IMR-90 (cell line): ENCODE measurements at regions not wholly inside any gene's neighbourhood (a gene's known extent, or its start where the extent isn't known, plus 50 kb on each side); places are given as distances from the start of the nearest gene placed in this dataset.

Experiments used
- ATAC-seq: fragments of 200-7000 bp; cut with Tn5 transposase; 2 replicates; pipeline ENCODE4 v1.9.1; 2020; ENCODE audit warnings: low read depth, mild to moderate bottlenecking, moderate library complexity
- BruUV-seq: library from RNA; stranded (reverse); fragments of 400-500 nt; replicated peaks from 2 replicates; lab custom pipeline; 2021; lab: Mats Ljungman, UMichigan
- CTCF ChIA-PET: fragments of 300-600 bp; formaldehyde crosslinking; extraction: SDS; loops from one replicate; lab custom pipeline; 2021; ENCODE audit warnings: antibody characterized with exemption; lab: Yijun Ruan, JAX
- POLR2A ChIA-PET: fragments of 300-600 bp; sonication (Branson Sonifier 250); formaldehyde crosslinking; loops from one replicate; lab custom pipeline; 2022; ENCODE audit warnings: antibody characterized with exemption; ENCODE audit not compliant: unreplicated experiment; lab: Charles Lee
- DNase-seq: peaks from one replicate; pipeline ENCODE4 v3.0.0; 2013
- H2AFZ ChIP-seq: replicated peaks from 2 replicates; pipeline ENCODE3; 2013; ENCODE audit warnings: low read length, mild to moderate bottlenecking; ENCODE audit not compliant: poor library complexity
- H2AK5ac ChIP-seq: 2 replicates; pipeline ENCODE4 v1.6.1; 2013; ENCODE audit warnings: low read depth, low read length, inconsistent platforms
- H2AK9ac ChIP-seq: replicated peaks from 2 replicates; pipeline ENCODE3; 2013; ENCODE audit warnings: mild to moderate bottlenecking, low read depth, low read length, moderate library complexity; ENCODE audit not compliant: poor library complexity
- H2BK120ac ChIP-seq: 2 replicates; pipeline ENCODE4 v1.6.1; 2013; ENCODE audit warnings: low read depth, low read length, inconsistent platforms
- H2BK15ac ChIP-seq: 3 replicates; pipeline ENCODE4 v1.6.1; 2013; ENCODE audit warnings: low read depth, low read length, inconsistent platforms
- H2BK20ac ChIP-seq: 2 replicates; pipeline ENCODE4 v1.6.1; 2013; ENCODE audit warnings: low read depth, mild to moderate bottlenecking, inconsistent platforms, low read length, moderate library complexity
- H2BK5ac ChIP-seq: 2 replicates; pipeline ENCODE4 v1.6.1; 2013; ENCODE audit warnings: mild to moderate bottlenecking, low read depth, low read length, inconsistent platforms; ENCODE audit not compliant: poor library complexity, severe bottlenecking
- H3K14ac ChIP-seq: replicated peaks from 2 replicates; pipeline ENCODE4 v1.6.1; 2013; ENCODE audit warnings: low read depth, low read length, inconsistent platforms
- H3K18ac ChIP-seq: 2 replicates; pipeline ENCODE4 v1.6.1; 2013; ENCODE audit warnings: low read depth, low read length, control low read depth
- H3K23ac ChIP-seq: 2 replicates; pipeline ENCODE4 v1.6.1; 2013; ENCODE audit warnings: low read depth, low read length, inconsistent platforms
- H3K27ac ChIP-seq: 2 replicates; pipeline ENCODE4 v1.5.1; 2013; ENCODE audit warnings: mild to moderate bottlenecking, control low read depth, low read length; ENCODE audit not compliant: insufficient read depth
- H3K27me3 ChIP-seq: 2 replicates; pipeline ENCODE4 v1.6.1; 2013; ENCODE audit warnings: low read length; ENCODE audit not compliant: control insufficient read depth, insufficient read depth
- H3K36me3 ChIP-seq: 2 replicates; pipeline ENCODE4 v1.6.1; 2013; ENCODE audit warnings: low read length, mixed read lengths; ENCODE audit not compliant: control insufficient read depth, insufficient read depth
- H3K4ac ChIP-seq: 2 replicates; pipeline ENCODE4 v1.6.1; 2013; ENCODE audit warnings: low read depth, low read length, inconsistent platforms
- H3K4me1 ChIP-seq: 2 replicates; pipeline ENCODE4 v1.6.1; 2013; ENCODE audit warnings: low read length, mixed read lengths; ENCODE audit not compliant: control insufficient read depth, insufficient read depth
- H3K4me2 ChIP-seq: 2 replicates; pipeline ENCODE4 v1.6.1; 2013; ENCODE audit warnings: low read depth, mild to moderate bottlenecking, control low read depth, low read length, moderate library complexity
- H3K4me3 ChIP-seq: 2 replicates; pipeline ENCODE4 v1.5.1; 2013; ENCODE audit warnings: low read depth, mild to moderate bottlenecking, control low read depth, low read length, moderate library complexity; ENCODE audit not compliant: insufficient read depth
- H3K56ac ChIP-seq: 2 replicates; pipeline ENCODE4 v1.6.1; 2013; ENCODE audit warnings: low read length, inconsistent platforms; ENCODE audit not compliant: insufficient read depth; ENCODE audit errors: extremely low read depth
- H3K79me1 ChIP-seq, 2 experiments: 2 replicates each; pipeline ENCODE4 v1.6.1; 2013; ENCODE audit warnings: low read length in 2 of 2, inconsistent platforms in 1 of 2, low read depth in 1 of 2
- H3K9ac ChIP-seq: 2 replicates; pipeline ENCODE4 v1.6.1; 2013; ENCODE audit warnings: low read depth, low read length, control low read depth
- H3K9me1 ChIP-seq: 2 replicates; pipeline ENCODE4 v1.6.1; 2013; ENCODE audit warnings: low read length, inconsistent platforms; ENCODE audit not compliant: insufficient read depth
- H3K9me3 ChIP-seq: 2 replicates; pipeline ENCODE4 v1.6.1; 2013; ENCODE audit warnings: low read length; ENCODE audit not compliant: control insufficient read depth, insufficient read depth
- H4K20me1 ChIP-seq: 2 replicates; pipeline ENCODE4 v1.6.1; 2013; ENCODE audit warnings: low read length, inconsistent platforms; ENCODE audit not compliant: insufficient read depth
- H4K5ac ChIP-seq: 2 replicates; pipeline ENCODE4 v1.6.1; 2013; ENCODE audit warnings: mild to moderate bottlenecking, low read depth, low read length, control low read depth
- H4K8ac ChIP-seq, 2 experiments: 2 replicates each; pipeline ENCODE4 v1.6.1; 2013; ENCODE audit warnings: low read depth in 2 of 2, low read length in 2 of 2, control low read depth in 1 of 2, inconsistent platforms in 1 of 2
- H4K91ac ChIP-seq: 2 replicates; pipeline ENCODE4 v1.6.1; 2013; ENCODE audit warnings: low read depth, low read length, inconsistent platforms; ENCODE audit not compliant: insufficient read depth
- CEBPB ChIP-seq: IDR thresholded peaks from 2 replicates; pipeline ENCODE4 v1.6.1; 2012; ENCODE audit warnings: low read depth, low read length, improper control_type of control experiment
- CTCF ChIP-seq: conservative IDR thresholded peaks from 2 replicates; pipeline ENCODE4 v1.5.1; 2012; ENCODE audit warnings: mild to moderate bottlenecking, low read depth, low read length, improper control_type of control experiment
- FOS ChIP-seq: fragments of 150-350 bp; IDR thresholded peaks from 2 replicates; pipeline ENCODE4 v1.6.1; 2016; ENCODE audit warnings: low read depth, low read length
- MAZ ChIP-seq: IDR thresholded peaks from 2 replicates; pipeline ENCODE4 v1.6.1; 2012; ENCODE audit warnings: low read depth, mild to moderate bottlenecking, low read length, improper control_type of control experiment, moderate library complexity, borderline replicate concordance
- MXI1 ChIP-seq: IDR thresholded peaks from 2 replicates; pipeline ENCODE4 v1.6.1; 2012; ENCODE audit warnings: low read depth, mild to moderate bottlenecking, low read length, moderate library complexity, borderline replicate concordance
- NFE2L2 ChIP-seq: fragments of 150-350 bp; IDR thresholded peaks from 2 replicates; pipeline ENCODE4 v1.6.1; 2016; ENCODE audit warnings: low read depth, mild to moderate bottlenecking, low read length
- POLR2A ChIP-seq: IDR thresholded peaks from 2 replicates; pipeline ENCODE4 v1.6.1; 2012; ENCODE audit warnings: mild to moderate bottlenecking, low read depth, low read length
- RAD21 ChIP-seq: IDR thresholded peaks from 2 replicates; pipeline ENCODE4 v1.6.1; 2012; ENCODE audit warnings: low read length, improper control_type of control experiment
- RFX5 ChIP-seq: IDR thresholded peaks from 2 replicates; pipeline ENCODE4 v1.8.0; 2012; ENCODE audit warnings: low read depth, mild to moderate bottlenecking, low read length, moderate library complexity
- SMC3 ChIP-seq: fragments of 150-350 bp; IDR thresholded peaks from 2 replicates; pipeline ENCODE4 v1.6.1; 2016; ENCODE audit warnings: low read depth, mild to moderate bottlenecking, antibody characterized with exemption, low read length, moderate library complexity
- USF2 ChIP-seq: fragments of 150-350 bp; IDR thresholded peaks from 2 replicates; pipeline ENCODE4 v1.6.1; 2017; ENCODE audit warnings: mild to moderate bottlenecking, antibody characterized with exemption, low read length, low read depth
- WGBS, 2 experiments: methylation state at CpG; one replicate each; pipeline versions ENCODE4 v1.1.5 to v1.1.7; 2013; ENCODE audit warnings: missing lambda C conversion rate in 2 of 2; ENCODE audit not compliant: insufficient read length in 1 of 2; ENCODE audit errors: extremely low coverage in 2 of 2; 5-methylcytosine and 5-hydroxymethylcytosine counted together
- dilution Hi-C: fragments of 300-500 bp; cut with HindIII; formaldehyde crosslinking; loops from one replicate; pipeline ENCODE4 v1.14.3; 2018; ENCODE audit warnings: low sequenced_read_pairs; ENCODE audit not compliant: unreplicated experiment
- in situ Hi-C: fragments of 300-500 bp; cut with MboI; formaldehyde crosslinking; loops from 3 replicates; pipeline ENCODE4 v1.14.3; 2019; ENCODE audit warnings: low sequenced_read_pairs, inconsistent platforms, mixed read lengths
- intact Hi-C: fragments of 100-400 bp; cut with micrococcal nuclease; formaldehyde crosslinking; loops from 2 replicates; pipeline ENCODE4 v1.10.0; 2022

GRCh38 chr11:70879601-70880285 is 372.6 kb downstream of the SHANK2 start:
- ChIA-PET POLR2A (no interaction called here), CTCF (no interaction called here)
- Histone ChIP-seq H2BK15ac (no peak overlapping the region), H3K9ac (no peak overlapping the region), H2BK5ac (no peak overlapping the region), H4K91ac (no peak overlapping the region), H3K4me1 (no peaks in the 10 kb centered on the region), H3K9me1 (no peaks in the 10 kb centered on the region), H3K4me2 (no peak overlapping the region), H3K27me3 (no peaks in the 10 kb centered on the region; the same call in 1 of the 2 replicates), H3K18ac (no peak overlapping the region), H3K79me1 (no peaks in the 10 kb centered on the region), H2BK120ac (no peak overlapping the region), H3K27ac (no peak overlapping the region), H4K20me1 (no peaks in the 10 kb centered on the region), H4K8ac (no peak overlapping the region), H2AK9ac (no peak overlapping the region), H2BK20ac (no peak overlapping the region), H3K56ac (no peak overlapping the region), H3K36me3 (no peaks in the 10 kb centered on the region), H2AFZ (no peak overlapping the region), H3K14ac (no peak overlapping the region), H3K4me3 (no peak overlapping the region), H3K4ac (no peak overlapping the region), H2AK5ac (no peak overlapping the region), H3K9me3 (no peaks in the 10 kb centered on the region), H4K5ac (no peak overlapping the region), H3K23ac (no peak overlapping the region)
- DNase-seq (no peak), ATAC-seq (no peak)
- intact Hi-C loops = no loop called here
- WGBS, 2 experiments = 46% methylated on average over 5 of the region's 11 CpGs; no CpG with 5 or more reads in 1 of the 2 experiments
- TF ChIP-seq NFE2L2 (no peak), RFX5 (no peak), CEBPB (no peak), MAZ (no peak), SMC3 (no peak), MXI1 (no peak), POLR2A (no peak), FOS (no peak), USF2 (no peak), RAD21 (no peak), CTCF (no peak)
- in situ Hi-C loops = no loop called here
- BruUV-seq = no TSS peak
- dilution Hi-C loops = no loop called here
